AG09309 (cell line): ENCODE measurements at regions not wholly inside any gene's neighbourhood (a gene's known extent, or its start where the extent isn't known, plus 50 kb on each side); places are given as distances from the start of the nearest gene placed in this dataset.

Source experiments
- DNase-seq: peaks from one replicate; pipeline ENCODE4 v3.0.0-alpha.2; 2010; ENCODE audit warnings: low read depth
- H3K4me3 ChIP-seq: 2 replicates; pipeline ENCODE4 v1.5.1; 2011; ENCODE audit warnings: mild to moderate bottlenecking, low read depth, low read length, moderate library complexity; ENCODE audit not compliant: control insufficient read depth
- TF ChIP-seq, protein P1 (sequence below): IDR thresholded peaks from 2 replicates; pipeline ENCODE4 v1.5.1; 2011; ENCODE audit warnings: mild to moderate bottlenecking, low read depth, low read length, inconsistent platforms; ENCODE audit not compliant: insufficient read depth, control insufficient read depth; ENCODE audit errors: missing control alignments

DNA sequence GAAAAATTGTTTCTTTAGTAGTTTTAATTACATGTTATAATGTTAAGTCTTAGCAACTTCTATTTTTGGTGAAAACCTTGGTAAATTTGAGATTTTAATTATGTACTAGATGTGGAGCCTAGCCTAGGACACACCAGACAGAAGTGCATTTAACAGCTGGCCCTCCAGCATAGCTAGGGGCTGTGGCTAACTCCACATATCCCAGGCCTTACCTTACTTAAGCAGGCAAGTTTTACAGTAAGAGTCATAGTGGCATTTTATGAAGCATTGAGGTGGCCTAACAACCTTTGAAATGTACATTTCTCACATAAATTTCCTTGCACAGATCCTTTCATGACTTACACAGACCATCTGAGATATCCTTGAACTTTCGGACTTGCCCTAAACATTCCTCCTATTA is 71.6 kb upstream of the C4orf54 start:
- DNase-seq: no peak
- TF ChIP-seq, protein P1, sequence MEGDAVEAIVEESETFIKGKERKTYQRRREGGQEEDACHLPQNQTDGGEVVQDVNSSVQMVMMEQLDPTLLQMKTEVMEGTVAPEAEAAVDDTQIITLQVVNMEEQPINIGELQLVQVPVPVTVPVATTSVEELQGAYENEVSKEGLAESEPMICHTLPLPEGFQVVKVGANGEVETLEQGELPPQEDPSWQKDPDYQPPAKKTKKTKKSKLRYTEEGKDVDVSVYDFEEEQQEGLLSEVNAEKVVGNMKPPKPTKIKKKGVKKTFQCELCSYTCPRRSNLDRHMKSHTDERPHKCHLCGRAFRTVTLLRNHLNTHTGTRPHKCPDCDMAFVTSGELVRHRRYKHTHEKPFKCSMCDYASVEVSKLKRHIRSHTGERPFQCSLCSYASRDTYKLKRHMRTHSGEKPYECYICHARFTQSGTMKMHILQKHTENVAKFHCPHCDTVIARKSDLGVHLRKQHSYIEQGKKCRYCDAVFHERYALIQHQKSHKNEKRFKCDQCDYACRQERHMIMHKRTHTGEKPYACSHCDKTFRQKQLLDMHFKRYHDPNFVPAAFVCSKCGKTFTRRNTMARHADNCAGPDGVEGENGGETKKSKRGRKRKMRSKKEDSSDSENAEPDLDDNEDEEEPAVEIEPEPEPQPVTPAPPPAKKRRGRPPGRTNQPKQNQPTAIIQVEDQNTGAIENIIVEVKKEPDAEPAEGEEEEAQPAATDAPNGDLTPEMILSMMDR: no peak
- no peak overlapping the region for H3K4me3 ChIP-seq

DNA sequence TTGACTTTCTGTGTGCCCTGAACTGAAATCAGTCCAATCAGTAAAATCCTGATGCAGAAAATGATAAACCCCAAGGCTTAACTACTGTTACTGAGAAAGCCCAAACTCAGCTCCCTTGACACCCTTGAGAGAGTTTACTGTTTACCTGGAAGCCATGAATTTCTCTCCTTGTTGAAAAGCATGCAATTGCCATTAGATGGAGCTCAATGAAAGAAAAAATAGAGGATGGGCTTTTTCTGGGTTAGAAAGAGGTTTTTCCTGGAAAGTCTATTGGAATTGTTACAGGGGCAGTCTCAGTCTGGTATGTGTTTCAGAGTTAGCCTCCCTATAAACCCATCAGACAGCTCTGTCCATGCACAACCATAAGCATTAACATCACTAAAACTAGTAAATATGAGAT is 66.4 kb upstream of the C4orf54 start:
- TF ChIP-seq, protein P1: no peak
- H3K4me3 ChIP-seq: no peak overlapping the region
- DNase-seq: no peak

DNA sequence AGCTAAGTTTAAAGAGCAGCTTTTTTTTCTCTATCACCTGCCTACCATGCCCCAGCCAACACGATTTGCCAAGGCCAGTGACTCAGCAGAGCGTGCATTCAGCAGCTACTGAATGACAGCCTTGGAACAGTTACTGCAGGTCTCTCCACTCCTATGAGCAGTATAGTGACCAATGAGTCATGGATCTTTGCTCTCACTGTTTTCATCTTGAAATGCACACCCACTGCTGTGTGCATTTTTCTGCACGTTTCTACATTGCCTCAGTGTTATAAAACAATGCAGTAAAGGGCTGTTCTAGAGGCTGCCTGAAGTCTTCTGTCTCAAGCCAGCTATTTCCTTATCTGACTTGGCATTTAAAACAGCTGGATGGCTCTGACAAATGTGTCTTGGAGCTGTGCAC is 66.0 kb upstream of the C4orf54 start:
- no peak overlapping the region for H3K4me3 ChIP-seq
- TF ChIP-seq, protein P1: no peak
- peak; percentile 10 for DNase-seq

DNA sequence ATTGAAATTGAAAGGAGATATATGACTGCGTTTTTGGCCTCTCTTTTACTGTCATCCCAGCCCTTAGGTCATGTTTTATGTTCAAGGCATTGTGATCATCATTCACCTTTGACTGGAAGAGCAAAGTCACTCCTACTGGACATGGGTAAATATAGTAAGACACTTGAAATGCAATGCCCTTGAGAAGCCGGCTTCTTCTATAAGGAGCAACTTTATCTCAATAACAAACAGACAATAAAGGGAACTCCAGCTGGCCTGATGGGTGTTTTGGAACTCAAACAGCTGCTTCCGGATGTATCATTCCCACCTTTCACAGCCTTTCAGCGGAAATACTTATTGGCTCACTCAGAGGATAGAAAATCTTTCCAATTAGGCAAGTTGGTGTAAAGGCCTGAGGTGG is 65.1 kb upstream of the C4orf54 start:
- H3K4me3 ChIP-seq: no peak overlapping the region
- DNase-seq: no peak
- TF ChIP-seq, protein P1: no peak

DNA sequence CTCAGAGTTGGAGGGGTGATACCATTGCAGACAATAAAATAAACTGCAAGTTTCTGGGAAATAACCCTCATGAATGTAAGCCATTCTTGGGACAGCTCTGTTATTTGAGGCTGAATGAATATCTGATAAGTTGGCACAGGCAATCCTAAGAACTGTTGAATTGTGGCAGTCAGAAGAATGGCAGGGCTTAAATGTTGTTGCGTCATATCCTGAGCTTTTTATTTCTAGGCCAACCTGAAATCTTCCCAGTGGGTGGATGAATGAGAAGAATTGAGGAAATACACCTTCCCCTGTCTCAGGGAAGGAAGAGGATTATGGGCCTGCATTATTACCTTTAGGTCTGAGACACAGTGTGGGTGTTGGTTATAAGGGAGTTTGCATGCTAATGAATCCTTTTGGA is 64.4 kb upstream of the C4orf54 start:
- TF ChIP-seq, protein P1: no peak
- no peak overlapping the region for H3K4me3 ChIP-seq
- no peak for DNase-seq

DNA sequence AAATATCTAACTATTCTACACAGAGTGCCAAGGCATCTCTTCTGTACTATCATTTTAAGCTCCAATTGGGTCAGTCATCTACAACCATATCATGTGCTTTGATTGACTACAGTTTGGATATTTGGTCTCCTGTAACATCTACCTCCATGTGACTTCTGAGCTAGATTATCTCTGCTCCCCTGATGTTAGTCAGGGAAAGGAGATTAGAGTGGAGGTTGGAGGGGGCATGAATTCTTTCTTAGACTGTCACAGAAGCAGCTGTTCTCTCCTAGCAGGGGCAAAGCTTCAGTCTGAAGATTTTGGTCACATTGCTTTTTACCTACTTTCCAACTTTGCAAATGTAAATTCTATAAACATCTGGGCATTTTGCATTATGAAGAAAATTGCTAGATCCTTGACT is 62.6 kb upstream of the C4orf54 start:
- no peak for DNase-seq
- H3K4me3 ChIP-seq: no peak overlapping the region
- TF ChIP-seq, protein P1: no peak

DNA sequence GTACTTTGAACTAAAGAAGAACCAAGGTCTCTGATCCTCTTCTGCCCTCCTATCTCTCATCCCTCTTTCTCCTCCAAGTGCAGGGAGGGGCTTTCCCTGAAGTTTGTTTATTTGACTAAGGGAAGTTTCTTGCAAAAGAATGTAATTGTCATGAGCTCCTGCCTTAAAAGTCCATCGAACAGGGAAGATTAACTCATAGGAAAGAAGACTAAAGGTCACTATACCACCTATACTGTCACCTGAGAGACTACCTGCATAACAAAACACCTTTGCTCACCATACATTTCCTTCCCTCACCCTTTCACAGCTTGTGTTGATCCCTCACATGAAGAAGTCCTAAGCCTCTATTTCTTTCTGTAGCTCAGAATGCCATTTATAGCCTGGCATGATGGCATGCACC is 59.4 kb upstream of the C4orf54 start:
- TF ChIP-seq, protein P1: no peak
- no peak for DNase-seq
- no peak overlapping the region for H3K4me3 ChIP-seq
